Activated CD8-positive, alpha-beta memory T cell treated with anti-CD3 and anti-CD28 coated beads, Interleukin-2, amount 10 ng/mL, durations not matched to agents 7 days and 5 days (primary cell): ENCODE measurements at regions not wholly inside any gene's neighbourhood (a gene's known extent, or its start where the extent isn't known, plus 50 kb on each side); places are given as distances from the start of the nearest gene placed in this dataset.

Experiments
- ATAC-seq: fragments of 150-1000 bp; cut with Tn5 transposase; one replicate; pipeline ENCODE4 v1.10.0; 2021; ENCODE audit warnings: moderate library complexity
- CTCF ChIA-PET: fragments of 350-600 bp; sonication (Branson Sonifier 250); formaldehyde crosslinking; loops from one replicate; lab custom pipeline; 2021; ENCODE audit warnings: antibody characterized with exemption; lab: Charles Lee
- DNase-seq: peaks from one replicate; pipeline ENCODE4 v3.0.0-alpha.2; 2020
- H3K27ac Mint-ChIP-seq: one replicate; pipeline ENCODE4 v1.8.0; 2021; ENCODE audit warnings: mild to moderate bottlenecking, mixed read lengths
- H3K27me3 Mint-ChIP-seq: one replicate; pipeline ENCODE4 v1.8.0; 2021; ENCODE audit warnings: mixed read lengths
- H3K36me3 Mint-ChIP-seq: one replicate; pipeline ENCODE4 v1.8.0; 2021; ENCODE audit warnings: mild to moderate bottlenecking, mixed read lengths
- H3K4me1 Mint-ChIP-seq: one replicate; pipeline ENCODE4 v1.8.0; 2021; ENCODE audit warnings: mixed read lengths
- H3K4me3 Mint-ChIP-seq: one replicate; pipeline ENCODE4 v1.8.0; 2021; ENCODE audit warnings: mild to moderate bottlenecking, moderate library complexity, mixed read lengths
- H3K9me3 Mint-ChIP-seq: one replicate; pipeline ENCODE4 v1.8.0; 2022; ENCODE audit warnings: low read depth, mixed read lengths

- H3K27me3 Mint-ChIP-seq, result peaks cover 22% of the 10 kb centered on the region
- no peak overlapping the region for H3K27ac Mint-ChIP-seq
- DNase-seq, result no peak
- CTCF ChIA-PET, result no interaction called here
- no peak overlapping the region for H3K4me3 Mint-ChIP-seq
- no peaks in the 10 kb centered on the region for H3K36me3 Mint-ChIP-seq
- no peaks in the 10 kb centered on the region for H3K4me1 Mint-ChIP-seq
- H3K9me3 Mint-ChIP-seq, result no peaks in the 10 kb centered on the region
- no peak for ATAC-seq
These were observed 116.1 kb downstream of the FAM43A start for GRCh38 chr3:194801461-194802432.

GRCh38 chr3:194804796-194805195, 119.1 kb downstream of the FAM43A start:
- no peaks in the 10 kb centered on the region for H3K9me3 Mint-ChIP-seq
- no peak for DNase-seq
- peaks cover 28% of the 10 kb centered on the region for H3K27me3 Mint-ChIP-seq
- ATAC-seq, result no peak
- H3K27ac Mint-ChIP-seq, result no peak overlapping the region
- no peaks in the 10 kb centered on the region for H3K4me1 Mint-ChIP-seq
- H3K36me3 Mint-ChIP-seq, result no peaks in the 10 kb centered on the region
- CTCF ChIA-PET, result no interaction called here
- H3K4me3 Mint-ChIP-seq, result no peak overlapping the region

GRCh38 chr3:194805546-194805945, 119.9 kb downstream of the FAM43A start:
- H3K9me3 Mint-ChIP-seq, result no peaks in the 10 kb centered on the region
- no peak for ATAC-seq
- no peaks in the 10 kb centered on the region for H3K36me3 Mint-ChIP-seq
- CTCF ChIA-PET, result no interaction called here
- no peak overlapping the region for H3K4me3 Mint-ChIP-seq
- H3K27me3 Mint-ChIP-seq, result peaks cover 35% of the 10 kb centered on the region
- DNase-seq, result no peak
- no peak overlapping the region for H3K27ac Mint-ChIP-seq
- no peaks in the 10 kb centered on the region for H3K4me1 Mint-ChIP-seq

- Mint-ChIP-seq H3K4me1 (no peaks in the 10 kb centered on the region), H3K27me3 (peaks cover 44% of the 10 kb centered on the region), H3K27ac (no peak overlapping the region), H3K4me3 (no peak overlapping the region), H3K36me3 (no peaks in the 10 kb centered on the region), H3K9me3 (no peaks in the 10 kb centered on the region)
- CTCF ChIA-PET, result no interaction called here
- DNase-seq (no peak), ATAC-seq (no peak)
These were observed 121.4 kb downstream of the FAM43A start for GRCh38 chr3:194806991-194807630.

- H3K36me3 Mint-ChIP-seq, result no peaks in the 10 kb centered on the region
- peaks cover 47% of the 10 kb centered on the region for H3K27me3 Mint-ChIP-seq
- no peaks in the 10 kb centered on the region for H3K9me3 Mint-ChIP-seq
- H3K27ac Mint-ChIP-seq, result no peak overlapping the region
- no peaks in the 10 kb centered on the region for H3K4me1 Mint-ChIP-seq
- ATAC-seq (no peak), DNase-seq (no peak)
- CTCF ChIA-PET, result no interaction called here
- no peak overlapping the region for H3K4me3 Mint-ChIP-seq
These were observed 123.0 kb downstream of the FAM43A start for GRCh38 chr3:194808640-194809097.

- no peak overlapping the region for H3K4me3 Mint-ChIP-seq
- H3K9me3 Mint-ChIP-seq, result no peaks in the 10 kb centered on the region
- H3K4me1 Mint-ChIP-seq, result no peaks in the 10 kb centered on the region
- CTCF ChIA-PET, result no interaction called here
- H3K36me3 Mint-ChIP-seq, result no peaks in the 10 kb centered on the region
- ATAC-seq, result no peak
- no peak for DNase-seq
- H3K27ac Mint-ChIP-seq, result no peak overlapping the region
- peaks cover 42% of the 10 kb centered on the region for H3K27me3 Mint-ChIP-seq
These were observed 123.7 kb downstream of the FAM43A start for GRCh38 chr3:194809382-194809781.

GRCh38 chr3:194810076-194810475, 124.4 kb downstream of the FAM43A start:
- Mint-ChIP-seq H3K4me3 (no peak overlapping the region), H3K27me3 (peaks cover 37% of the 10 kb centered on the region), H3K9me3 (no peaks in the 10 kb centered on the region), H3K36me3 (no peaks in the 10 kb centered on the region), H3K27ac (no peak overlapping the region), H3K4me1 (no peaks in the 10 kb centered on the region)
- CTCF ChIA-PET, result no interaction called here
- no peak for DNase-seq
- ATAC-seq, result no peak

- H3K36me3 Mint-ChIP-seq, result no peaks in the 10 kb centered on the region
- DNase-seq (no peak), ATAC-seq (no peak)
- H3K27me3 Mint-ChIP-seq, result peaks cover 35% of the 10 kb centered on the region
- no peaks in the 10 kb centered on the region for H3K4me1 Mint-ChIP-seq
- CTCF ChIA-PET, result no interaction called here
- H3K9me3 Mint-ChIP-seq, result no peaks in the 10 kb centered on the region
- no peak overlapping the region for H3K4me3 Mint-ChIP-seq
- H3K27ac Mint-ChIP-seq, result no peak overlapping the region
These were observed 125.4 kb downstream of the FAM43A start for GRCh38 chr3:194811118-194811517.

- CTCF ChIA-PET, result no interaction called here
- Mint-ChIP-seq H3K27me3 (peaks cover 31% of the 10 kb centered on the region), H3K4me1 (no peaks in the 10 kb centered on the region), H3K9me3 (no peaks in the 10 kb centered on the region), H3K36me3 (no peaks in the 10 kb centered on the region), H3K27ac (no peak overlapping the region), H3K4me3 (no peak overlapping the region)
- DNase-seq (no peak), ATAC-seq (no peak)
These were observed 126.5 kb downstream of the FAM43A start for GRCh38 chr3:194812176-194812575.

- no peak overlapping the region for H3K4me3 Mint-ChIP-seq
- H3K36me3 Mint-ChIP-seq, result no peaks in the 10 kb centered on the region
- H3K9me3 Mint-ChIP-seq, result no peaks in the 10 kb centered on the region
- H3K27ac Mint-ChIP-seq, result no peak overlapping the region
- CTCF ChIA-PET, result no interaction called here
- H3K27me3 Mint-ChIP-seq, result peaks cover 28% of the 10 kb centered on the region
- H3K4me1 Mint-ChIP-seq, result no peaks in the 10 kb centered on the region
- no peak for DNase-seq
- no peak for ATAC-seq
These were observed 129.2 kb downstream of the FAM43A start for GRCh38 chr3:194814878-194815357.

- H3K4me3 Mint-ChIP-seq, result no peak overlapping the region
- no peak for DNase-seq
- no peaks in the 10 kb centered on the region for H3K36me3 Mint-ChIP-seq
- CTCF ChIA-PET, result no interaction called here
- H3K27me3 Mint-ChIP-seq, result peaks cover 13% of the 10 kb centered on the region
- H3K9me3 Mint-ChIP-seq, result no peaks in the 10 kb centered on the region
- no peaks in the 10 kb centered on the region for H3K4me1 Mint-ChIP-seq
- ATAC-seq, result no peak
- no peak overlapping the region for H3K27ac Mint-ChIP-seq
These were observed 131.3 kb downstream of the FAM43A start for GRCh38 chr3:194816748-194817591.

GRCh38 chr3:194817592-194817930, 131.9 kb downstream of the FAM43A start:
- CTCF ChIA-PET, result no interaction called here
- H3K27ac Mint-ChIP-seq, result no peak overlapping the region
- no peaks in the 10 kb centered on the region for H3K36me3 Mint-ChIP-seq
- peaks cover 11% of the 10 kb centered on the region for H3K27me3 Mint-ChIP-seq
- no peak for DNase-seq
- no peak for ATAC-seq
- no peak overlapping the region for H3K4me3 Mint-ChIP-seq
- no peaks in the 10 kb centered on the region for H3K4me1 Mint-ChIP-seq
- no peaks in the 10 kb centered on the region for H3K9me3 Mint-ChIP-seq

GRCh38 chr3:194817936-194818335, 132.3 kb downstream of the FAM43A start:
- ATAC-seq (no peak), DNase-seq (no peak)
- H3K27ac Mint-ChIP-seq, result no peak overlapping the region
- H3K4me1 Mint-ChIP-seq, result no peaks in the 10 kb centered on the region
- H3K9me3 Mint-ChIP-seq, result no peaks in the 10 kb centered on the region
- no peaks in the 10 kb centered on the region for H3K36me3 Mint-ChIP-seq
- CTCF ChIA-PET, result no interaction called here
- H3K4me3 Mint-ChIP-seq, result no peak overlapping the region
- peaks cover 9% of the 10 kb centered on the region for H3K27me3 Mint-ChIP-seq
